ENCODE measurements at regions not wholly inside any gene's neighbourhood (a gene's known extent, or its start where the extent isn't known, plus 50 kb on each side); places are given as distances from the start of the nearest gene placed in this dataset.

DNA sequence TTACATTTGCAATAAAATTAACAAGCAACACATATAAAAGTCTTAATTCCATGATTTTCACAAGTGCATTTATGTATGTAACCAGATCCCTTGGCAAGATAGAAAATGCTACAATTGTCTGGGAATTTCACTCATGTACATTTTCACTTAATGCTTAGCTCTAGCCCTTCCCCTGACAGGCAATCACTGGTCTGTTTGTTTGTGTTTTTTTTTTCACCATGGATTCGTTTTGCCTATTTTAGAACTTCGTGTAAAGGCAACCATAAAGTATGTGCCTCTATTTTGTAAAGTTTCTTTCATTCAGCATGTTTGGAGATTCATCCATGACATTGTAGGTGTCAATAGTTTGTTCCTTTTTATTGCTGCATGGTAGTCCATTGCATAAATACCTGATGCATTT is 260.9 kb upstream of the SLCO3A1 start:
- H3K27ac ChIP-seq: no peak overlapping the region
- no peaks in the 10 kb centered on the region for H3K27me3 ChIP-seq
- H3K4me3 ChIP-seq: no peak overlapping the region
- no peaks in the 10 kb centered on the region for H3K36me3 ChIP-seq
- TF ChIP-seq POLR2AphosphoS5 (IDR thresholded peaks at IDR 0.05; ENCODE audit: insufficient read depth in 1 of 2, low read depth in 1 of 2) (no peak), POLR2A (IDR thresholded peaks at IDR 0.05) (no peak)
- no peaks in the 10 kb centered on the region for H3K9me3 ChIP-seq
- DNase-seq (ENCODE audit: extremely low spot score in 2 of 2): no peak
- intact Hi-C loops (cut with DNase I): no loop called here
- H3K4me1 ChIP-seq: no peaks in the 10 kb centered on the region

GRCh38 chr15:91593067-91593466 is 260.4 kb upstream of the SLCO3A1 start:
- Histone ChIP-seq H3K4me3 (no peak overlapping the region), H3K4me1 (no peaks in the 10 kb centered on the region), H3K36me3 (no peaks in the 10 kb centered on the region), H3K27ac (no peak overlapping the region), H3K9me3 (no peaks in the 10 kb centered on the region), H3K27me3 (no peaks in the 10 kb centered on the region)
- intact Hi-C loops (cut with DNase I): no loop called here
- TF ChIP-seq CTCF (IDR thresholded peaks at IDR 0.05): no peak
- no peak for TF ChIP-seq POLR2A (IDR thresholded peaks at IDR 0.05)
- no peak for TF ChIP-seq POLR2AphosphoS5 (IDR thresholded peaks at IDR 0.05; ENCODE audit: insufficient read depth in 1 of 2, low read depth in 1 of 2)
- DNase-seq (ENCODE audit: extremely low spot score in 2 of 2): no peak

- Histone ChIP-seq H3K36me3 (no peaks in the 10 kb centered on the region), H3K4me1 (no peaks in the 10 kb centered on the region), H3K27ac (no peak overlapping the region), H3K9me3 (no peaks in the 10 kb centered on the region), H3K27me3 (no peaks in the 10 kb centered on the region), H3K4me3 (no peak overlapping the region)
- no peak for DNase-seq (ENCODE audit: extremely low spot score in 2 of 2)
- intact Hi-C loops (cut with DNase I): no loop called here
- no peak for TF ChIP-seq POLR2A (IDR thresholded peaks at IDR 0.05)
- TF ChIP-seq CTCF (IDR thresholded peaks at IDR 0.05): no peak
- TF ChIP-seq POLR2AphosphoS5 (IDR thresholded peaks at IDR 0.05; ENCODE audit: insufficient read depth in 1 of 2, low read depth in 1 of 2): no peak
Measured at GRCh38 chr15:91593653-91594052, 259.9 kb upstream of the SLCO3A1 start.

GRCh38 chr15:91599261-91599660 is 254.2 kb upstream of the SLCO3A1 start:
- H3K4me1 ChIP-seq: no peaks in the 10 kb centered on the region
- intact Hi-C loops (cut with DNase I): no loop called here
- H3K4me3 ChIP-seq: no peak overlapping the region
- DNase-seq (ENCODE audit: extremely low spot score in 2 of 2): no peak
- no peaks in the 10 kb centered on the region for H3K36me3 ChIP-seq
- TF ChIP-seq POLR2A (IDR thresholded peaks at IDR 0.05) (no peak), CTCF (IDR thresholded peaks at IDR 0.05) (no peak), POLR2AphosphoS5 (IDR thresholded peaks at IDR 0.05; ENCODE audit: insufficient read depth in 1 of 2, low read depth in 1 of 2) (no peak)
- no peak overlapping the region for H3K27ac ChIP-seq
- no peaks in the 10 kb centered on the region for H3K9me3 ChIP-seq
- H3K27me3 ChIP-seq: no peaks in the 10 kb centered on the region

DNA sequence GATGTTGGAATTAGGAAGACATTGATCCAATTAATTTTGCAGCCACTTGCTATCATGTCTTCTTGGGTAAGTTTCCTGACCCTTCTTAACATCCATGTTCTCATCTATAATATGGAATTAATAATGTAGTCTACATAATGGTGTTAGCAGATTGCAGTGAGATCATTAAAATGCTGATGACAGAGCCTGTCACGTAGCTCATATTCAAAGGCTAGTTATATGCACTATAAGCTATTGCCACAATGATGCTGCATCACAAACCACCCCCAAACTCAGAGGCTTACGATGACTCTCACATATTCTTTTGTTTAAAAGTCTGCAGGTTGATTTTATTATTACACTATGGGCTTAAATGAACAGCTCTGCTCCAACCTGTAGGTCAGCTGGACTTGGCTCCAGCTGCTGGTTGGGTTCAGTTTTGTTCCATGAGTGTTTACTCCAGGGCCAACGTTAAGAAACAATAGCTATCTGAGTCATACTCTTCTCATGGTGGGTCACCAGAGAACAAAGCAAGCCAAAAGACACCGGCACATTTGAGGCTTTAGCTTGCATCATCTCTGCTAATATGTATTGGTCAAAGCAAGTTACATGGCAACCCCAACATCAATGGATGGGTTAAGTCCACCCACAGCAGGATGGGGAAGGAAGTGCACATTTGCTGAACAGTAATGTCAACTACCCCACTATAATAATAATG is 250.0 kb upstream of the SLCO3A1 start:
- DNase-seq (ENCODE audit: extremely low spot score in 2 of 2): no peak
- TF ChIP-seq POLR2AphosphoS5 (IDR thresholded peaks at IDR 0.05; ENCODE audit: insufficient read depth in 1 of 2, low read depth in 1 of 2) (no peak), POLR2A (IDR thresholded peaks at IDR 0.05) (no peak), CTCF (IDR thresholded peaks at IDR 0.05) (no peak)
- Histone ChIP-seq H3K4me1 (no peaks in the 10 kb centered on the region), H3K27ac (no peak overlapping the region), H3K4me3 (no peak overlapping the region), H3K9me3 (no peaks in the 10 kb centered on the region), H3K27me3 (no peaks in the 10 kb centered on the region), H3K36me3 (no peaks in the 10 kb centered on the region)
- intact Hi-C loops (cut with DNase I): no loop called here
